Transverse colon (tissue), 4 donors: ENCODE measurements at regions not wholly inside any gene's neighbourhood (a gene's known extent, or its start where the extent isn't known, plus 50 kb on each side); places are given as distances from the start of the nearest gene placed in this dataset.

Experiments
- DNase-seq: peaks from one replicate; pipeline ENCODE4 v3.0.0-alpha.2; 2019
- H3K27ac ChIP-seq, 4 donors: fragments of 200-600 bp; sonication (generic); 2 replicates each; pipeline ENCODE4 v1.5.1; 2016 to 2018; ENCODE audit warnings: inconsistent platforms in 4 of 4
- H3K27me3 ChIP-seq: fragments of 200-600 bp; sonication (generic); 2 replicates; pipeline ENCODE4 v1.5.1; 2017; ENCODE audit warnings: inconsistent platforms
- H3K36me3 ChIP-seq, 4 donors: fragments of 200-600 bp; sonication (generic); 2 replicates each; pipeline ENCODE4 v1.5.1; 2017 to 2019; ENCODE audit warnings: inconsistent platforms in 4 of 4
- H3K4me1 ChIP-seq, 4 donors: fragments of 200-600 bp; sonication (generic); 2 replicates each; pipeline ENCODE4 v1.5.1; 2017 to 2020; ENCODE audit warnings: inconsistent platforms in 4 of 4
- H3K4me3 ChIP-seq, 4 donors: fragments of 200-600 bp; sonication (generic); 1 replicate in 1 of 4; 2 replicates in 3 of 4; pipeline versions ENCODE4 v1.5.1 to v1.6.1; 2017 to 2019; ENCODE audit warnings: inconsistent platforms in 4 of 4
- H3K9me3 ChIP-seq, 2 donors: fragments of 200-600 bp; sonication (generic); 2 replicates each; pipeline ENCODE4 v1.5.1; 2017 to 2019; ENCODE audit warnings: inconsistent platforms in 2 of 2
- CTCF ChIP-seq, 5 experiments: fragments of 200-600 bp in 3 of 5; fragments of 450-650 bp in 2 of 5; sonication (generic) in 3 of 5; IDR thresholded peaks; 1 replicate in 2 of 5; 2 replicates in 3 of 5; pipeline ENCODE4 v1.5.1; 2016 to 2017; ENCODE audit warnings: antibody characterized with exemption in 5 of 5, inconsistent platforms in 3 of 5, mild to moderate bottlenecking in 2 of 5, moderate library complexity in 1 of 5
- EP300 ChIP-seq: sonication (generic); formaldehyde crosslinking; IDR thresholded peaks from one replicate; pipeline ENCODE4 v1.6.1; 2017; ENCODE audit warnings: antibody characterized with exemption, low read depth
- POLR2A ChIP-seq: fragments of 450-650 bp; IDR thresholded peaks from one replicate; pipeline ENCODE4 v1.6.1; 2016; ENCODE audit warnings: antibody characterized with exemption, mild to moderate bottlenecking, moderate library complexity
- POLR2AphosphoS5 ChIP-seq, 3 donors: sonication (generic); formaldehyde crosslinking; IDR thresholded peaks; one replicate each; pipeline ENCODE4 v1.6.1; 2016; ENCODE audit warnings: antibody characterized with exemption in 3 of 3
- WGBS, 2 donors: methylation state at CpG; one replicate each; pipeline ENCODE4 v1.1.5; 2018; ENCODE audit warnings: low coverage in 1 of 2; 5-methylcytosine and 5-hydroxymethylcytosine counted together
- in situ Hi-C, 4 donors: fragments of 200-750 bp; cut with MboI; loops; one replicate each; pipeline versions ENCODE4 v1.15.0 to v1.15.1; 2017; ENCODE audit warnings: low sequenced_read_pairs in 3 of 4, low pct_ligation_motif_present in 1 of 4, low pct_unique_long_range_greater_than_20kb in 1 of 4
- intact Hi-C: fragments of 100-400 bp; cut with DNase I; formaldehyde crosslinking; loops from one replicate; pipeline ENCODE4 v1.15.1; 2023; ENCODE audit warnings: low total_unique reads

- 75% methylated on average over 10 of the region's 10 CpGs; no CpG with 5 or more reads in 1 of the 2 donors for WGBS, 2 donors
- Histone ChIP-seq H3K27ac (no peak overlapping the region), H3K36me3 (no peaks in the 10 kb centered on the region), H3K4me3 (no peak overlapping the region), H3K4me1 (no peaks in the 10 kb centered on the region), H3K27me3 (peaks cover 38% of the 10 kb centered on the region), H3K9me3 (no peaks in the 10 kb centered on the region)
- no peak for DNase-seq
- intact Hi-C loops, result no loop called here
- TF ChIP-seq POLR2A (no peak), CTCF (IDR thresholded peaks at IDR 0.05) (no peak), POLR2AphosphoS5 (IDR thresholded peaks at IDR 0.05) (no peak), EP300 (no peak)
- in situ Hi-C loops, result no loop called here
Measured at GRCh38 chr1:2886631-2887030, 85.1 kb upstream of the TTC34 start.

GRCh38 chr1:2887941-2888855, 86.7 kb upstream of the TTC34 start:
- intact Hi-C loops (no loop called here), in situ Hi-C loops (no loop called here)
- Histone ChIP-seq H3K27me3 (peaks cover 35% of the 10 kb centered on the region), H3K27ac (no peak overlapping the region), H3K4me1 (no peaks in the 10 kb centered on the region), H3K4me3 (no peak overlapping the region), H3K36me3 (no peaks in the 10 kb centered on the region), H3K9me3 (no peaks in the 10 kb centered on the region)
- TF ChIP-seq EP300 (no peak), POLR2A (no peak), POLR2AphosphoS5 (IDR thresholded peaks at IDR 0.05) (no peak)
- WGBS, 2 donors, result 60 to 64% methylated on average over 6 to 19 of the region's 28 CpGs
- no peak for DNase-seq

- no peak for DNase-seq
- no peaks in the 10 kb centered on the region for H3K9me3 ChIP-seq
- no peaks in the 10 kb centered on the region for H3K4me1 ChIP-seq
- WGBS, 2 donors, result 40 to 58% methylated on average over 2 to 13 of the region's 14 CpGs
- TF ChIP-seq CTCF (IDR thresholded peaks at IDR 0.05) (no peak), EP300 (no peak), POLR2AphosphoS5 (IDR thresholded peaks at IDR 0.05) (no peak), POLR2A (no peak)
- H3K4me3 ChIP-seq, result no peak overlapping the region
- in situ Hi-C loops (no loop called here), intact Hi-C loops (no loop called here)
- no peak overlapping the region for H3K27ac ChIP-seq
- H3K36me3 ChIP-seq, result no peaks in the 10 kb centered on the region
- H3K27me3 ChIP-seq, result peaks cover 35% of the 10 kb centered on the region
Measured at GRCh38 chr1:2890221-2890850, 88.8 kb upstream of the TTC34 start.

GRCh38 chr1:2891923-2892448, 90.5 kb upstream of the TTC34 start:
- H3K4me3 ChIP-seq, result no peak overlapping the region
- DNase-seq, result no peak
- intact Hi-C loops (no loop called here), in situ Hi-C loops (no loop called here)
- whole genome bisulfite sequencing, 2 donors, result 68 to 70% methylated on average over 2 to 16 of the region's 22 CpGs
- no peak overlapping the region for H3K27ac ChIP-seq
- no peaks in the 10 kb centered on the region for H3K36me3 ChIP-seq
- peaks cover 35% of the 10 kb centered on the region for H3K27me3 ChIP-seq
- TF ChIP-seq CTCF (IDR thresholded peaks at IDR 0.05), result no peak
- no peak for TF ChIP-seq POLR2AphosphoS5 (IDR thresholded peaks at IDR 0.05)
- no peak for TF ChIP-seq POLR2A
- no peak for TF ChIP-seq EP300
- H3K9me3 ChIP-seq, result no peaks in the 10 kb centered on the region
- H3K4me1 ChIP-seq, result no peaks in the 10 kb centered on the region
